Fibroblast of skin of left quadriceps (primary cell): ENCODE measurements at regions not wholly inside any gene's neighbourhood (a gene's known extent, or its start where the extent isn't known, plus 50 kb on each side); places are given as distances from the start of the nearest gene placed in this dataset.

Experiments
- DNase-seq, 2 experiments: peaks; one replicate each; pipeline ENCODE4 v3.0.0-alpha.2; 2013; ENCODE audit warnings: low read depth in 2 of 2

DNA sequence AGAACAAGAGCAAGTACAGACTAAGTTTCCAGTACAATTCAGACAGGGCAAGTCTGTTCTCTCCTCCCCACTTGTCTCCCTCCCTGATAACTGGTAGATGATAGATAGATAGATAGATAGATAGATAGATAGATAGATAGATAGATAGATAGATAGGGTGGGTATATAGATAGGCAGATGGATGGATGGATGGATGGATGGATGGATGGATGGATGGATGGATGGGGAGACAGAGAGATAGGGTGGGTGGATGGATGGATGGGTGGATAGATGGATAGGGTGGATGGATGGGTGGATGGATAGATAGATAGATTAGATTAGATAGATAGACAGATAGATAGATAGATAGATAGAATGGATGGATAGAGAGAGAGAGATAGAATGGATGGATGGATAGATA, 152.8 kb upstream of the MKLN1 start:
- no peak for DNase-seq

DNA sequence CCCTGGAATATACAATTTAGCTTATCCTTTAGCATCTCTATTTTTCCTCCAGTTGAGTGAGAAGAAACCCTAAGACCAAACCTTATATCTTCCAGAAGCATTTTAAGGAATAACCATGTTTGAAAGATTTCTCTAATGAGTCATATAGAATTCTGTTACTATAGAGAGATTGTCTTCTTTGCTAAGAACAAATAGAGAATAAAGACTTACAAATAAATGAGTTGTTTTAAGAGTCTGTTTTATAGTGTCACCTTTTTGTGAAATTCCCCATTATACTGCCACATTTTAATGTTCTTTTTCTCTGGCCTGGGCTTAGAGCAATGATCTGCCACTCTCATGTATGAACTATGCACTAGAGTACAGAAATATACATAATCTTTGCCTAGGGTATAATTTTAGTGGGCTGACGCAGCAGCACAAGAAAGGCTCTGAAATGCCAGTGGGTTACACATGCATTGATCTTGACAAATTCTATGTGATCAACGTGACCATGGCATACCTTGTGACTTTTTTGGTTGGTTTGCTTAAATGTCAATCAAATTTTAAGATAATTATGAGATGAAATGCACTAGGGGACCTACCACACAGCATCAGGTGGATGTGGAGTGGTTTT, 145.1 kb upstream of the MKLN1 start:
- no peak for DNase-seq

DNA sequence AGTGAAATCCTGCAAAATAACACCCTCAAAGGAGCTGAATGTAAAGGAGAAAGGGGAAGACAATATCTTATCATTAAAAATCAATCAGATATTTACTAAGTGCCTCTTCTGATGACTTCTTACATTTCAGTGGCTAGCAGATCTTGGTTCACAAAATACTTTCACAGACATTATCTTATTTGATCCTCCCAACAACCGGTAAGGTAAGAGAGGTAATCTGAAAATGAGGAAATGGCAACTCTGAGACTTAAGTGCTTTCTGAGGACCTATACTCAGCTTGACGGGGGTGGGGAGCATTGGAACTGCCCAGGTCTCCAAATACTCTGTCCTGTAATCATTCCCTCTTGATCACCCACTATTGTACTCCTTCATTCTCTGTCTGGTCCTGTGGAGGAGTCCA, 144.6 kb upstream of the MKLN1 start:
- DNase-seq: no peak

DNA sequence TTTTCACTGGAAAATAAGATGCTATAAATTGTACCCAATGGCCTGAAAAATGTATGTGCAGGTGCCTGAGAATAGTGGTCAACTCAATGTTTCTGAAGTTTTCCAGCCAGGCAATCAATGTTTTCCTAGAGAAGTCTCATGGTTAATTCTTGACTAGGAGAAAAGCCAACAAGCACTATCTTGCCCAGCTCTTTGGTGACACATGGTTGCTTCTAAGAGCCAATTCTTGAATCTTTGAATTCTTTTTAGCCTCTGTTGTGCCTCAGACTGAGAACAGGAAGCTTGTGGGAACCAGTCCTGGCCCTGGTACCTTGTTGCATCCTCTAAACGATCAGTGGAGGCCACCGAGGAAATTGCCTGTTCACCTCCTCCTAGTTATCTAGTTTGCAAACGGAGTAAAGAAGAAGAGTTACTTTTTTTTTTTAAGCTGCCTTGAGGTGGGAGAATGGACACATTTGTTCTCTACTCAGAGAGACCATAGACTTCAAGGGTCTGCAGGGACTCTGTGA, 144.0 kb upstream of the MKLN1 start:
- DNase-seq: no peak

GRCh38 chr7:131186816-131187215, 140.9 kb upstream of the MKLN1 start:
- no peak for DNase-seq

DNA sequence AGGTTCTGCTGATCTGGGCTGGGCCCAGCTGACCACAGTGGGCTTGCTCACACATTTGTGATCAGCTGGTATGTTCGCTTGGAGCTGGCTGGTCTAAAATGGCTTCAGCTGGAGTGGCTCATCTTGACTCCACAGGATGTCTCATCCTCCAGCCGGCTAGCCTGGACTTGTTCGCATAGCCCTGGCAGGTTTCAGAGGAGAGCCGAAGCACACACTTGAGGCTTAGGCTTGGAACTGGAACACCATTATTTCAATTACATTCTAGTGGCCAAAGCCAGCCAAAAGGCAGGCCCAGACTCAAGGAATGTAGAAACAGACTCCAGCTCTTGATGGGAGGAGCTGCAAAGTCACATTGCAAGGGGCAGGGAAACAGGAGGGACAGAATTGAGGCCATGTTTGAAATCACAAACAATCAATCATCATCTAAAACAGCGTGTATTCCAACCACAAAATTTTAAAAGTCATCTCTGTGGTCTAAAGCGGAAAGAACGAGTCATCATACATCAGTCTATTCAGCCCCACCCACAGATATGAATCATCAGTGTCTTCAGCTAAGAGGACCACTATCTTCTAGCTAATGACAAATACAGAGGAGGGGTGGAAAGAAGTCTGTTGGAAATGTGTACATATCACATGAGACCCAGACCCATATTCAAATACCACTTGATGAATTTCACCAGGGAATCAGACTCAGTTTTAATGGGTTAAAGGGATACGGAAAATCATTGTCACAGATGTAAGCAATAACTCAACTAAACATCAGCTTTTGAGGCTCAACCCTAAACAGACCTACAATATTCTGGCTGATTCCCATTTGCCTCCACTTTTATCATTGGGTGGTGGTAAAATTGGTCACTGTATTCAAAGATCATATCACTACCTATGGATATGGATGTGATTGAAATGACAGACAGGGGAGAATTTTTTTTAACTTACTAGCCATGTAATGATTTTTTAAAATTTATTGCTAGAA, 139.0 kb upstream of the MKLN1 start:
- DNase-seq: peak; percentile 97

DNA sequence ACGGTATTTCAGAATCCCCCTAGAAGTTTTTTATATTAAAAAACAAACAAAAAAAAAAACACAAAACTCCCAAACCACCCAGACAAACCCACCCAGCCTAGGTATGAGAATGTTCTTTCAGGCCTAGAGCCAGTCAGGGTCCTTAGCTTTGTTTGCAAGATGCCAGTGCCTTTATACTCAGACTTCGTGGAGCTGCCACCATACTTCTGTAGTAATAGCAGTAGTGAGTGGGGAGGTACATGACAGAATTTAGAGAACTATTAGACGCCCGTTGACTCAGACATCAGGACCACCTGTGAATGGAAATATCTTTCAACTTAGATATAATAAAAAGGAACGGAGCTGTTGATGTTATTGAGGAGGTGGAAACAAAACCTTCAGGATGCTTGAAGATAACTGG, 138.2 kb upstream of the MKLN1 start:
- DNase-seq: no peak

GRCh38 chr7:131190146-131190545, 137.5 kb upstream of the MKLN1 start:
- no peak for DNase-seq

- no peak for DNase-seq
Measured at GRCh38 chr7:131190581-131190980, 137.1 kb upstream of the MKLN1 start.

- no peak for DNase-seq
Measured at GRCh38 chr7:131194070-131194865, 133.4 kb upstream of the MKLN1 start.

DNA sequence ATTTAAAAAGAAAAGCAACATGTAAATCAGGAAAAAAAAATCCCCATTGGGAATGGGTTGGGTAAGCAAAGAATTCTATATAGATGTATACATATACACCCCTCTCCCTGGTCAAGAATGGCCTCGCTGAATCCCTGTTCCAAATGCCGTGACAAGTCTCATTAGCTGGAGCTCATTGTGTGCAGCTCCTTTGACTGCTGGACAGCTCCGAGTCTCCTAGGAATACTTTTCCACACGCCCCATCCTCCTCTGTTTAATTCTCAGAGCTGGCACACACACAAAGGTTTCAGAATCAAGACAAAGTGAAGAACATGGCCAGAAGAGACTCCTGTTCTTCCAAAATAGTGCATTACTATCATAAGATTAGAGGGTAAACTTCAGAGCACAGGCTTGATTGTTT, 130.9 kb upstream of the MKLN1 start:
- DNase-seq: no peak

GRCh38 chr7:131197920-131198615, 129.6 kb upstream of the MKLN1 start:
- DNase-seq: peak; percentile 64 to 65

DNA sequence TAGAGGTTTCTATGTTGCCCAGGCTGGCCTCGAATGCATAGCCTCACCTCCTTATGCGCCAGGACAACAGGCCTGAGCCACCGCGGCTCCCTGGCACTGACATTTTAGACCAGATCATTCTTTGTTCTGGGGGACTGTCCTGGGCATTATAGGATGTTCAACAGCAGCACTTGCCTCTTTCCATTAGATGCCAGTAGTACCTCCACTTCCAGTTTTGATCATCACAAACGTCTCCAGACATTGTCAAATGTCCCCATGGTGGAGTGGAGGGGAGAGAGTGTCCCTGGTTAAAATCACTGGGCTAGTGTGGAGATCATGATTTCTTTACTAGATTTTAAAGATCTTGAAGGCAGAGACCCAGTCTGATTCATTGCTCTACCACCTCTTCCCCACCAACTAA, 125.2 kb upstream of the MKLN1 start:
- no peak for DNase-seq

- DNase-seq: no peak
Measured at GRCh38 chr7:131203291-131203976, 124.2 kb upstream of the MKLN1 start.

GRCh38 chr7:131208777-131209176, 118.9 kb upstream of the MKLN1 start:
- no peak for DNase-seq

- DNase-seq: no peak
Measured at GRCh38 chr7:131210618-131211017, 117.1 kb upstream of the MKLN1 start.

DNA sequence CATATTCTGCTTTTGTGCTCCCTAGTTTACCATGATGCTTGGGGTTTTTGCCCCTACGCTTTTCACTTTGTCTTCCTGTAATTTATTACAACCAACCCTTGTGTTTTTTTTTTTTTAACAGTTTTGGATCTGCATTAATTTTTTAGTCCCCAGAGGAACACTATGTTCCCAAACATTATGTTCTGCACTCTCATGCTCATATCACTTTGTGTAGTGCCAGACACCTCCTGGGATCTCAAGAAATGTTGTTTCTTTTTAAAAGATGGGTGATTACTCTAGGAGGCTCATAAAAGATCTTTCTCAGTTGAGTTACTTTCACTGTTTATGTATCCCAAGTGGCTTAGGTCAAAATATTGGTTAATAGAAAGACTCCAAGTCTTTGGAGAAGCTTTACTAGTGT, 116.2 kb upstream of the MKLN1 start:
- no peak for DNase-seq

GRCh38 chr7:131212114-131212513, 115.6 kb upstream of the MKLN1 start:
- DNase-seq: no peak

DNA sequence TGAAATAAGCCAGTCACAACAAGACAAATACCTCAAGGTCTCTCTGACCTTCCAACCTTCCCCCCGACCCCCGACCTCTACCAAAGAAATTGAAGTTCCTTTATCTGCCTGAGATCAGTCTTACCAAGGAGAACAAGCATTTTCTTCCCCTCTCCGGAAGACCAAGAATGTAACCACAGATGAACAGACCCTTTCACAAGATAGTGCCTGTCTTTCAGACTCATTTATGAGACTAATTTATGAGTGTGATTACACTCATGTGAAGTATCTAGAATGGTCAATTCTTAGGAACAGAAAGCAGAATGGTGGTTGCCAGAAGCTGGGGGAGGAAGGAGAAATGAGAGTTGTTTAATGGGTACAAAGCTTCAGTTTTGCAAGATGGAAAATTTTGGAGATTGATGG, 108.9 kb upstream of the MKLN1 start:
- DNase-seq: no peak

- DNase-seq: no peak
Measured at GRCh38 chr7:131219312-131220041, 108.2 kb upstream of the MKLN1 start.
